ENCODE measurements at regions not wholly inside any gene's neighbourhood (a gene's known extent, or its start where the extent isn't known, plus 50 kb on each side); places are given as distances from the start of the nearest gene placed in this dataset.

GRCh38 chr2:145832681-145833080 lies 1312.8 kb upstream of the ZEB2 start:
- Histone ChIP-seq H3K4me3 (ENCODE audit: low read depth, low read length) (no peak overlapping the region), H3K4me2 (ENCODE audit: low read length) (no peak overlapping the region), H3K36me3 (ENCODE audit: control insufficient read depth, insufficient read depth, low read length) (no peaks in the 10 kb centered on the region), H3K9me3 (ENCODE audit: control insufficient read depth, low read length) (no peaks in the 10 kb centered on the region), H2AFZ (no peak overlapping the region), H3K27ac (no peak overlapping the region), H3K9ac (no peak overlapping the region), H3K4me1 (no peaks in the 10 kb centered on the region), H3K79me2 (no peaks in the 10 kb centered on the region), H3K27me3 (ENCODE audit: control insufficient read depth, insufficient read depth, low read length) (no peaks in the 10 kb centered on the region)
- TF ChIP-seq CTCF (IDR thresholded peaks at IDR 0.05) = no peak

- no peak overlapping the region for H3K4me3 ChIP-seq (ENCODE audit: low read depth, low read length)
- H3K79me2 ChIP-seq = no peaks in the 10 kb centered on the region
- no peaks in the 10 kb centered on the region for H3K36me3 ChIP-seq (ENCODE audit: control insufficient read depth, insufficient read depth, low read length)
- H3K4me2 ChIP-seq (ENCODE audit: low read length) = no peak overlapping the region
- no peak overlapping the region for H3K27ac ChIP-seq
- TF ChIP-seq CTCF (IDR thresholded peaks at IDR 0.05) = no peak
- no peaks in the 10 kb centered on the region for H3K4me1 ChIP-seq
- H3K9me3 ChIP-seq (ENCODE audit: control insufficient read depth, low read length) = no peaks in the 10 kb centered on the region
- H2AFZ ChIP-seq = no peak overlapping the region
- no peaks in the 10 kb centered on the region for H3K27me3 ChIP-seq (ENCODE audit: control insufficient read depth, insufficient read depth, low read length)
- no peak overlapping the region for H3K9ac ChIP-seq
Measured at GRCh38 chr2:145829931-145830330, 1310.0 kb upstream of the ZEB2 start.

- Histone ChIP-seq H3K9me3 (ENCODE audit: control insufficient read depth, low read length) (no peaks in the 10 kb centered on the region), H3K4me2 (ENCODE audit: low read length) (no peak overlapping the region), H3K27me3 (ENCODE audit: control insufficient read depth, insufficient read depth, low read length) (no peaks in the 10 kb centered on the region), H3K36me3 (ENCODE audit: control insufficient read depth, insufficient read depth, low read length) (no peaks in the 10 kb centered on the region), H2AFZ (no peak overlapping the region), H3K9ac (no peak overlapping the region), H3K4me3 (ENCODE audit: low read depth, low read length) (no peak overlapping the region), H3K4me1 (no peaks in the 10 kb centered on the region), H3K79me2 (no peaks in the 10 kb centered on the region), H3K27ac (no peak overlapping the region)
- no peak for TF ChIP-seq CTCF (IDR thresholded peaks at IDR 0.05)
Measured at GRCh38 chr2:145827235-145827634, 1307.3 kb upstream of the ZEB2 start.

GRCh38 chr2:145824384-145824783 lies 1304.5 kb upstream of the ZEB2 start:
- Histone ChIP-seq H3K4me1 (no peaks in the 10 kb centered on the region), H3K79me2 (no peaks in the 10 kb centered on the region), H3K9me3 (ENCODE audit: control insufficient read depth, low read length) (no peaks in the 10 kb centered on the region), H3K27me3 (ENCODE audit: control insufficient read depth, insufficient read depth, low read length) (no peaks in the 10 kb centered on the region), H3K27ac (no peak overlapping the region), H3K9ac (no peak overlapping the region), H3K36me3 (ENCODE audit: control insufficient read depth, insufficient read depth, low read length) (no peaks in the 10 kb centered on the region), H3K4me2 (ENCODE audit: low read length) (no peak overlapping the region), H2AFZ (no peak overlapping the region), H3K4me3 (ENCODE audit: low read depth, low read length) (no peak overlapping the region)
- TF ChIP-seq CTCF (IDR thresholded peaks at IDR 0.05) = no peak

- TF ChIP-seq CTCF (IDR thresholded peaks at IDR 0.05) = no peak
- H3K4me3 ChIP-seq (ENCODE audit: low read depth, low read length) = no peak overlapping the region
- no peak overlapping the region for H3K4me2 ChIP-seq (ENCODE audit: low read length)
- no peak overlapping the region for H3K27ac ChIP-seq
- H3K9me3 ChIP-seq (ENCODE audit: control insufficient read depth, low read length) = no peaks in the 10 kb centered on the region
- H3K27me3 ChIP-seq (ENCODE audit: control insufficient read depth, insufficient read depth, low read length) = no peaks in the 10 kb centered on the region
- no peaks in the 10 kb centered on the region for H3K4me1 ChIP-seq
- H3K79me2 ChIP-seq = no peaks in the 10 kb centered on the region
- H3K36me3 ChIP-seq (ENCODE audit: control insufficient read depth, insufficient read depth, low read length) = no peaks in the 10 kb centered on the region
- no peak overlapping the region for H3K9ac ChIP-seq
- no peak overlapping the region for H2AFZ ChIP-seq
Measured at GRCh38 chr2:145822892-145823534, 1303.1 kb upstream of the ZEB2 start.

All from parathyroid adenoma (tissue), 2 donors.